ENCODE measurements at regions not wholly inside any gene's neighbourhood (a gene's known extent, or its start where the extent isn't known, plus 50 kb on each side); places are given as distances from the start of the nearest gene placed in this dataset.

DNA sequence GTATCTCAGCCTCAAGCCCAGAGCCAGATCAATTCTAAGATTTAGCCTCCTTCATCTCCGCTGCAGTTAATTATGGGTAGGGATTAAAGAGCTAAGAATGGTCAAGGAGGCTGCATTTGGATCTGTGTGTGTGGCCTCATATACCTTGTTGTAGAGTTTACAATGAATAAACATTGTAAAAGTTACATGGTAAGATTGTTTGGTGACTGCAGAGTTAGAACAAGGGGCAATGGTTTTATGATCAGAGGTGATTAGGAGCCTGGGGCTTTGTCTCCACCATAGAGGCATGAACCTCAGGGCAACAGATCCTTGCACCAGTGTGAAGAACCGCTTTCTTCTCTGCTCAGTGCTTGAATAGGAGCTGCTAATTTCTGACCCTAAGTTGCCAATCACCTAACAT is 77.0 kb upstream of the MARK1 start:
- WGBS (ENCODE audit: insufficient coverage, low coverage, missing lambda C conversion rate), result 3% methylated on average over 2 of the region's 2 CpGs
- no peak overlapping the region for H3K9ac ChIP-seq (ENCODE audit: insufficient read depth in 1 of 2, low read depth in 2 of 2, low read length in 2 of 2)
- H3K9me3 ChIP-seq (replicated peaks; ENCODE audit: control insufficient read depth, insufficient read depth, low read depth, low read length), result no peaks in the 10 kb centered on the region
- H3K36me3 ChIP-seq (ENCODE audit: control insufficient read depth, insufficient read depth, low read length), result no peaks in the 10 kb centered on the region
- in situ Hi-C loops (cut with MboI) (no loop called here), intact Hi-C loops (cut with micrococcal nuclease) (no loop called here)
- no peaks in the 10 kb centered on the region for H3K27me3 ChIP-seq (ENCODE audit: control insufficient read depth in 2 of 2, insufficient read depth in 2 of 2, low read length in 2 of 2)
- no peaks in the 10 kb centered on the region for H3K79me2 ChIP-seq (ENCODE audit: control insufficient read depth, insufficient read depth, low read length)
- H3K4me1 ChIP-seq (replicated peaks in 1 of 2; ENCODE audit: control insufficient read depth in 2 of 2, insufficient read depth in 2 of 2, low read length in 2 of 2), result no peaks in the 10 kb centered on the region
- H3K4me3 ChIP-seq, result no peak overlapping the region
- H2AFZ ChIP-seq (ENCODE audit: low read depth, low read length), result no peak overlapping the region
- H3K27ac ChIP-seq (ENCODE audit: extremely low read depth, low read depth, low read length), result no peak overlapping the region
- CTCF ChIA-PET (ENCODE audit: low intra/inter-chr PET ratio), result no interaction called here
- no peaks in the 10 kb centered on the region for H3K9me1 ChIP-seq (ENCODE audit: control insufficient read depth, insufficient read depth, low read length)
- POLR2A ChIA-PET, result no interaction called here
- no peak for ATAC-seq
- no TSS peak for BruUV-seq (replicated peaks)
- no peak overlapping the region for H3K4me2 ChIP-seq (ENCODE audit: insufficient read depth, low read length)
- no peak for FAIRE-seq
- DNase-seq (ENCODE audit: extremely low read depth in 1 of 4, low spot score in 3 of 4), result no peak
- no peaks in the 10 kb centered on the region for H4K20me1 ChIP-seq (replicated peaks; ENCODE audit: control insufficient read depth, insufficient read depth, low read length)
- TF ChIP-seq, protein P1, sequence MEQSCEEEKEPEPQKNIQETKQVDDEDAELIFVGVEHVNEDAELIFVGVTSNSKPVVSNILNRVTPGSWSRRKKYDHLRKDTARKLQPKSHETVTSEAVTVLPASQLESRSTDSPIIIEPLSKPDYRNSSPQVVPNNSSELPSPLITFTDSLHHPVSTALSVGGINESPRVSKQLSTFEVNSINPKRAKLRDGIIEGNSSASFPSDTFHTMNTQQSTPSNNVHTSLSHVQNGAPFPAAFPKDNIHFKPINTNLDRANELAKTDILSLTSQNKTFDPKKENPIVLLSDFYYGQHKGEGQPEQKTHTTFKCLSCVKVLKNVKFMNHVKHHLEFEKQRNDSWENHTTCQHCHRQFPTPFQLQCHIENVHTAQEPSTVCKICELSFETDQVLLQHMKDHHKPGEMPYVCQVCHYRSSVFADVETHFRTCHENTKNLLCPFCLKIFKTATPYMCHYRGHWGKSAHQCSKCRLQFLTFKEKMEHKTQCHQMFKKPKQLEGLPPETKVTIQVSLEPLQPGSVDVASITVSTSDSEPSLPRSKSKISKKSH (CRISPR knock-in tag; IDR thresholded peaks at IDR 0.05), result no peak
- TF ChIP-seq HNRNPLL (IDR thresholded peaks at IDR 0.05; ENCODE audit: low read depth, low read length, poor library complexity, severe bottlenecking) (no peak), RBM17 (IDR thresholded peaks at IDR 0.05; ENCODE audit: borderline replicate concordance, low read depth, low read length) (no peak), POLR2G (IDR thresholded peaks at IDR 0.05; ENCODE audit: low read depth, low read length) (no peak)
- TF ChIP-seq, protein P2, sequence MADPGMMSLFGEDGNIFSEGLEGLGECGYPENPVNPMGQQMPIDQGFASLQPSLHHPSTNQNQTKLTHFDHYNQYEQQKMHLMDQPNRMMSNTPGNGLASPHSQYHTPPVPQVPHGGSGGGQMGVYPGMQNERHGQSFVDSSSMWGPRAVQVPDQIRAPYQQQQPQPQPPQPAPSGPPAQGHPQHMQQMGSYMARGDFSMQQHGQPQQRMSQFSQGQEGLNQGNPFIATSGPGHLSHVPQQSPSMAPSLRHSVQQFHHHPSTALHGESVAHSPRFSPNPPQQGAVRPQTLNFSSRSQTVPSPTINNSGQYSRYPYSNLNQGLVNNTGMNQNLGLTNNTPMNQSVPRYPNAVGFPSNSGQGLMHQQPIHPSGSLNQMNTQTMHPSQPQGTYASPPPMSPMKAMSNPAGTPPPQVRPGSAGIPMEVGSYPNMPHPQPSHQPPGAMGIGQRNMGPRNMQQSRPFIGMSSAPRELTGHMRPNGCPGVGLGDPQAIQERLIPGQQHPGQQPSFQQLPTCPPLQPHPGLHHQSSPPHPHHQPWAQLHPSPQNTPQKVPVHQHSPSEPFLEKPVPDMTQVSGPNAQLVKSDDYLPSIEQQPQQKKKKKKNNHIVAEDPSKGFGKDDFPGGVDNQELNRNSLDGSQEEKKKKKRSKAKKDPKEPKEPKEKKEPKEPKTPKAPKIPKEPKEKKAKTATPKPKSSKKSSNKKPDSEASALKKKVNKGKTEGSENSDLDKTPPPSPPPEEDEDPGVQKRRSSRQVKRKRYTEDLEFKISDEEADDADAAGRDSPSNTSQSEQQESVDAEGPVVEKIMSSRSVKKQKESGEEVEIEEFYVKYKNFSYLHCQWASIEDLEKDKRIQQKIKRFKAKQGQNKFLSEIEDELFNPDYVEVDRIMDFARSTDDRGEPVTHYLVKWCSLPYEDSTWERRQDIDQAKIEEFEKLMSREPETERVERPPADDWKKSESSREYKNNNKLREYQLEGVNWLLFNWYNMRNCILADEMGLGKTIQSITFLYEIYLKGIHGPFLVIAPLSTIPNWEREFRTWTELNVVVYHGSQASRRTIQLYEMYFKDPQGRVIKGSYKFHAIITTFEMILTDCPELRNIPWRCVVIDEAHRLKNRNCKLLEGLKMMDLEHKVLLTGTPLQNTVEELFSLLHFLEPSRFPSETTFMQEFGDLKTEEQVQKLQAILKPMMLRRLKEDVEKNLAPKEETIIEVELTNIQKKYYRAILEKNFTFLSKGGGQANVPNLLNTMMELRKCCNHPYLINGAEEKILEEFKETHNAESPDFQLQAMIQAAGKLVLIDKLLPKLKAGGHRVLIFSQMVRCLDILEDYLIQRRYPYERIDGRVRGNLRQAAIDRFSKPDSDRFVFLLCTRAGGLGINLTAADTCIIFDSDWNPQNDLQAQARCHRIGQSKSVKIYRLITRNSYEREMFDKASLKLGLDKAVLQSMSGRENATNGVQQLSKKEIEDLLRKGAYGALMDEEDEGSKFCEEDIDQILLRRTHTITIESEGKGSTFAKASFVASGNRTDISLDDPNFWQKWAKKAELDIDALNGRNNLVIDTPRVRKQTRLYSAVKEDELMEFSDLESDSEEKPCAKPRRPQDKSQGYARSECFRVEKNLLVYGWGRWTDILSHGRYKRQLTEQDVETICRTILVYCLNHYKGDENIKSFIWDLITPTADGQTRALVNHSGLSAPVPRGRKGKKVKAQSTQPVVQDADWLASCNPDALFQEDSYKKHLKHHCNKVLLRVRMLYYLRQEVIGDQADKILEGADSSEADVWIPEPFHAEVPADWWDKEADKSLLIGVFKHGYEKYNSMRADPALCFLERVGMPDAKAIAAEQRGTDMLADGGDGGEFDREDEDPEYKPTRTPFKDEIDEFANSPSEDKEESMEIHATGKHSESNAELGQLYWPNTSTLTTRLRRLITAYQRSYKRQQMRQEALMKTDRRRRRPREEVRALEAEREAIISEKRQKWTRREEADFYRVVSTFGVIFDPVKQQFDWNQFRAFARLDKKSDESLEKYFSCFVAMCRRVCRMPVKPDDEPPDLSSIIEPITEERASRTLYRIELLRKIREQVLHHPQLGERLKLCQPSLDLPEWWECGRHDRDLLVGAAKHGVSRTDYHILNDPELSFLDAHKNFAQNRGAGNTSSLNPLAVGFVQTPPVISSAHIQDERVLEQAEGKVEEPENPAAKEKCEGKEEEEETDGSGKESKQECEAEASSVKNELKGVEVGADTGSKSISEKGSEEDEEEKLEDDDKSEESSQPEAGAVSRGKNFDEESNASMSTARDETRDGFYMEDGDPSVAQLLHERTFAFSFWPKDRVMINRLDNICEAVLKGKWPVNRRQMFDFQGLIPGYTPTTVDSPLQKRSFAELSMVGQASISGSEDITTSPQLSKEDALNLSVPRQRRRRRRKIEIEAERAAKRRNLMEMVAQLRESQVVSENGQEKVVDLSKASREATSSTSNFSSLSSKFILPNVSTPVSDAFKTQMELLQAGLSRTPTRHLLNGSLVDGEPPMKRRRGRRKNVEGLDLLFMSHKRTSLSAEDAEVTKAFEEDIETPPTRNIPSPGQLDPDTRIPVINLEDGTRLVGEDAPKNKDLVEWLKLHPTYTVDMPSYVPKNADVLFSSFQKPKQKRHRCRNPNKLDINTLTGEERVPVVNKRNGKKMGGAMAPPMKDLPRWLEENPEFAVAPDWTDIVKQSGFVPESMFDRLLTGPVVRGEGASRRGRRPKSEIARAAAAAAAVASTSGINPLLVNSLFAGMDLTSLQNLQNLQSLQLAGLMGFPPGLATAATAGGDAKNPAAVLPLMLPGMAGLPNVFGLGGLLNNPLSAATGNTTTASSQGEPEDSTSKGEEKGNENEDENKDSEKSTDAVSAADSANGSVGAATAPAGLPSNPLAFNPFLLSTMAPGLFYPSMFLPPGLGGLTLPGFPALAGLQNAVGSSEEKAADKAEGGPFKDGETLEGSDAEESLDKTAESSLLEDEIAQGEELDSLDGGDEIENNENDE (IDR thresholded peaks at IDR 0.05; ENCODE audit: low read depth, low read length), result no peak
- TF ChIP-seq, protein P3, sequence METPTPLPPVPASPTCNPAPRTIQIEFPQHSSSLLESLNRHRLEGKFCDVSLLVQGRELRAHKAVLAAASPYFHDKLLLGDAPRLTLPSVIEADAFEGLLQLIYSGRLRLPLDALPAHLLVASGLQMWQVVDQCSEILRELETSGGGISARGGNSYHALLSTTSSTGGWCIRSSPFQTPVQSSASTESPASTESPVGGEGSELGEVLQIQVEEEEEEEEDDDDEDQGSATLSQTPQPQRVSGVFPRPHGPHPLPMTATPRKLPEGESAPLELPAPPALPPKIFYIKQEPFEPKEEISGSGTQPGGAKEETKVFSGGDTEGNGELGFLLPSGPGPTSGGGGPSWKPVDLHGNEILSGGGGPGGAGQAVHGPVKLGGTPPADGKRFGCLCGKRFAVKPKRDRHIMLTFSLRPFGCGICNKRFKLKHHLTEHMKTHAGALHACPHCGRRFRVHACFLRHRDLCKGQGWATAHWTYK (CRISPR knock-in tag; IDR thresholded peaks at IDR 0.05), result no peak

All from K562 (cell line).